CD4-positive, alpha-beta T cell treated with Interleukin-12 subunit alpha and Interleukin-12 subunit beta, for 1 hour (primary cell): ENCODE measurements at regions not wholly inside any gene's neighbourhood (a gene's known extent, or its start where the extent isn't known, plus 50 kb on each side); places are given as distances from the start of the nearest gene placed in this dataset.

Experiments
- DNase-seq: peaks from one replicate; pipeline ENCODE4 v3.0.0-alpha.2; 2020

GRCh38 chr2:145691659-145692058 lies 1171.7 kb upstream of the ZEB2 start:
- no peak for DNase-seq

GRCh38 chr2:145690183-145690778 lies 1170.4 kb upstream of the ZEB2 start:
- no peak for DNase-seq

GRCh38 chr2:145689277-145689676 lies 1169.4 kb upstream of the ZEB2 start:
- DNase-seq: no peak

GRCh38 chr2:145688156-145688555 lies 1168.2 kb upstream of the ZEB2 start:
- DNase-seq: no peak

GRCh38 chr2:145687442-145688134 lies 1167.7 kb upstream of the ZEB2 start:
- no peak for DNase-seq

- DNase-seq: no peak
Observed at GRCh38 chr2:145685383-145686050, 1165.6 kb upstream of the ZEB2 start.

- DNase-seq: no peak
Observed at GRCh38 chr2:145682546-145683157, 1162.7 kb upstream of the ZEB2 start.

- no peak for DNase-seq
Observed at GRCh38 chr2:145680276-145680675, 1160.4 kb upstream of the ZEB2 start.

- DNase-seq: no peak
Observed at GRCh38 chr2:145677371-145677770, 1157.5 kb upstream of the ZEB2 start.

- DNase-seq: no peak
Observed at GRCh38 chr2:145674705-145675104, 1154.8 kb upstream of the ZEB2 start.

- no peak for DNase-seq
Observed at GRCh38 chr2:145669301-145669700, 1149.4 kb upstream of the ZEB2 start.

- no peak for DNase-seq
Observed at GRCh38 chr2:145666552-145666951, 1146.6 kb upstream of the ZEB2 start.

GRCh38 chr2:145657265-145657664 lies 1137.3 kb upstream of the ZEB2 start:
- DNase-seq: no peak

GRCh38 chr2:145655165-145655765 lies 1135.3 kb upstream of the ZEB2 start:
- no peak for DNase-seq

GRCh38 chr2:145654746-145655145 lies 1134.8 kb upstream of the ZEB2 start:
- no peak for DNase-seq

- no peak for DNase-seq
Observed at GRCh38 chr2:145654156-145654555, 1134.2 kb upstream of the ZEB2 start.

GRCh38 chr2:145653553-145653952 lies 1133.6 kb upstream of the ZEB2 start:
- no peak for DNase-seq

GRCh38 chr2:145652571-145653545 lies 1132.9 kb upstream of the ZEB2 start:
- DNase-seq: no peak

- DNase-seq: no peak
Observed at GRCh38 chr2:145652036-145652435, 1132.1 kb upstream of the ZEB2 start.

GRCh38 chr2:145650226-145650625 lies 1130.3 kb upstream of the ZEB2 start:
- DNase-seq: no peak

GRCh38 chr2:145649061-145649460 lies 1129.1 kb upstream of the ZEB2 start:
- DNase-seq: no peak

- no peak for DNase-seq
Observed at GRCh38 chr2:145644820-145645302, 1124.9 kb upstream of the ZEB2 start.
